HEK293 (cell line): ENCODE measurements at regions not wholly inside any gene's neighbourhood (a gene's known extent, or its start where the extent isn't known, plus 50 kb on each side); places are given as distances from the start of the nearest gene placed in this dataset.

Source experiments
- CTCF ChIA-PET: fragments of 350-600 bp; formaldehyde crosslinking; extraction: SDS; loops from one replicate; lab custom pipeline; 2021; ENCODE audit warnings: antibody characterized with exemption; lab: Yijun Ruan, JAX
- POLR2A ChIA-PET: fragments of 300-600 bp; formaldehyde crosslinking; extraction: SDS; loops from one replicate; lab custom pipeline; 2020; ENCODE audit warnings: antibody characterized with exemption, inconsistent platforms; lab: Yijun Ruan, JAX
- H3K27ac ChIP-seq: fragments of 200-500 bp; sonication (Bioruptor generic); 2 replicates; pipeline ENCODE4 v1.5.1; 2014; ENCODE audit warnings: low read depth, low read length, control low read depth, inconsistent platforms; ENCODE audit errors: extremely low read depth
- H3K36me3 ChIP-seq, 2 experiments: fragments of 200-500 bp in 1 of 2; sonication (Bioruptor generic) in 1 of 2; 1 replicate in 1 of 2; 2 replicates in 1 of 2; pipeline ENCODE4 v1.5.1; 2014 to 2017; ENCODE audit warnings: inconsistent platforms in 2 of 2, low read length in 2 of 2; ENCODE audit not compliant: control insufficient read depth in 2 of 2, insufficient read depth in 1 of 2
- H3K4me1 ChIP-seq: fragments of 200-500 bp; sonication (Bioruptor generic); 2 replicates; pipeline ENCODE4 v1.5.1; 2014; ENCODE audit warnings: mild to moderate bottlenecking, low read length, inconsistent platforms; ENCODE audit not compliant: control insufficient read depth, insufficient read depth
- H3K4me3 ChIP-seq: 2 replicates; pipeline ENCODE4 v1.5.1; 2011; ENCODE audit warnings: low read depth, mild to moderate bottlenecking, control low read depth, low read length, moderate library complexity
- H3K9me3 ChIP-seq: fragments of 200-500 bp; sonication (Bioruptor generic); 2 replicates; pipeline ENCODE4 v1.5.1; 2014; ENCODE audit warnings: low read depth, low read length, inconsistent platforms; ENCODE audit not compliant: control insufficient read depth, insufficient read depth
- HIC1 ChIP-seq: fragments of 450-650 bp; formaldehyde crosslinking; IDR thresholded peaks from 2 replicates; pipeline ENCODE4 v1.5.1; 2016; ENCODE audit warnings: missing biosample characterization, missing genetic modification characterization
- HOXD13 ChIP-seq: sonication (generic); formaldehyde crosslinking; IDR thresholded peaks from 2 replicates; pipeline ENCODE4 v1.8.0; 2022; ENCODE audit warnings: missing genetic modification reagents, borderline replicate concordance
- TRIM28 ChIP-seq: IDR thresholded peaks from 2 replicates; pipeline ENCODE4 v1.6.1; 2011; ENCODE audit warnings: low read length, control low read depth, borderline replicate concordance
- ZBTB1 ChIP-seq: fragments of 450-650 bp; formaldehyde crosslinking; IDR thresholded peaks from 2 replicates; pipeline ENCODE4 v1.5.1; 2016; ENCODE audit warnings: missing biosample characterization, missing genetic modification characterization
- ZBTB20 ChIP-seq: fragments of 450-650 bp; formaldehyde crosslinking; IDR thresholded peaks from 2 replicates; pipeline ENCODE4 v1.5.1; 2016; ENCODE audit warnings: missing biosample characterization, missing genetic modification characterization
- ZFHX2 ChIP-seq: fragments of 450-650 bp; formaldehyde crosslinking; conservative IDR thresholded peaks from 2 replicates; pipeline ENCODE4 v1.5.1; 2016; ENCODE audit warnings: missing biosample characterization, missing genetic modification characterization
- ZNF214 ChIP-seq: fragments of 450-650 bp; formaldehyde crosslinking; IDR thresholded peaks from 2 replicates; pipeline ENCODE4 v1.5.1; 2017; ENCODE audit warnings: missing biosample characterization, mild to moderate bottlenecking, missing genetic modification characterization, borderline replicate concordance
- ZNF223 ChIP-seq: fragments of 450-650 bp; formaldehyde crosslinking; IDR thresholded peaks from 2 replicates; pipeline ENCODE4 v1.5.1; 2016; ENCODE audit warnings: missing biosample characterization, missing genetic modification characterization
- ZNF366 ChIP-seq: fragments of 450-650 bp; formaldehyde crosslinking; conservative IDR thresholded peaks from 2 replicates; pipeline ENCODE4 v1.5.1; 2016; ENCODE audit warnings: missing biosample characterization, missing genetic modification characterization
- ZNF433 ChIP-seq: fragments of 450-650 bp; formaldehyde crosslinking; IDR thresholded peaks from 2 replicates; pipeline ENCODE4 v1.5.1; 2016; ENCODE audit warnings: missing biosample characterization, missing genetic modification characterization, low read depth
- ZNF560 ChIP-seq: fragments of 450-650 bp; formaldehyde crosslinking; IDR thresholded peaks from 2 replicates; pipeline ENCODE4 v1.5.1; 2017; ENCODE audit warnings: missing biosample characterization, missing genetic modification characterization, borderline replicate concordance
- TF ChIP-seq, protein P1 (sequence below): fragments of 450-650 bp; formaldehyde crosslinking; IDR thresholded peaks from 2 replicates; pipeline ENCODE4 v1.5.1; 2016; ENCODE audit warnings: missing biosample characterization, missing genetic modification characterization, borderline replicate concordance
- TF ChIP-seq, protein P2 (sequence below): fragments of 450-650 bp; formaldehyde crosslinking; IDR thresholded peaks from 2 replicates; pipeline ENCODE4 v1.5.1; 2016; ENCODE audit warnings: missing biosample characterization, missing genetic modification characterization

DNA sequence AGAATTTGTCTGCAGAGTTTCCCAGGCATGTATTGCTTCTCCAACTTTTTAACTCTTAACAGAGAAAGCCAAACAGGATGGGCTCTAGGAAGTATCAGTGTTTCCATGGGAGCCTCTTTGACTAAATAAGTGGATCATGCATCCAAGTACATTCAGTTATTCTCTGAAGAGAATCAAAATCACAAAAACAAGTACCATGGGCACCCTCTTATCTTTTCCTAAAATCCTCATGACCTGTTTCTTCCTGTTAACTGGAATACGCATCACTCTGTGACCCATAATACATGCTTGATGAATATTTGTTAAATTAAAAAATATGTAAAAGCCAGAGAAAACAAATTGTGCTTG, 186.9 kb upstream of the MGMT start (continued):
- TF ChIP-seq, protein P1, sequence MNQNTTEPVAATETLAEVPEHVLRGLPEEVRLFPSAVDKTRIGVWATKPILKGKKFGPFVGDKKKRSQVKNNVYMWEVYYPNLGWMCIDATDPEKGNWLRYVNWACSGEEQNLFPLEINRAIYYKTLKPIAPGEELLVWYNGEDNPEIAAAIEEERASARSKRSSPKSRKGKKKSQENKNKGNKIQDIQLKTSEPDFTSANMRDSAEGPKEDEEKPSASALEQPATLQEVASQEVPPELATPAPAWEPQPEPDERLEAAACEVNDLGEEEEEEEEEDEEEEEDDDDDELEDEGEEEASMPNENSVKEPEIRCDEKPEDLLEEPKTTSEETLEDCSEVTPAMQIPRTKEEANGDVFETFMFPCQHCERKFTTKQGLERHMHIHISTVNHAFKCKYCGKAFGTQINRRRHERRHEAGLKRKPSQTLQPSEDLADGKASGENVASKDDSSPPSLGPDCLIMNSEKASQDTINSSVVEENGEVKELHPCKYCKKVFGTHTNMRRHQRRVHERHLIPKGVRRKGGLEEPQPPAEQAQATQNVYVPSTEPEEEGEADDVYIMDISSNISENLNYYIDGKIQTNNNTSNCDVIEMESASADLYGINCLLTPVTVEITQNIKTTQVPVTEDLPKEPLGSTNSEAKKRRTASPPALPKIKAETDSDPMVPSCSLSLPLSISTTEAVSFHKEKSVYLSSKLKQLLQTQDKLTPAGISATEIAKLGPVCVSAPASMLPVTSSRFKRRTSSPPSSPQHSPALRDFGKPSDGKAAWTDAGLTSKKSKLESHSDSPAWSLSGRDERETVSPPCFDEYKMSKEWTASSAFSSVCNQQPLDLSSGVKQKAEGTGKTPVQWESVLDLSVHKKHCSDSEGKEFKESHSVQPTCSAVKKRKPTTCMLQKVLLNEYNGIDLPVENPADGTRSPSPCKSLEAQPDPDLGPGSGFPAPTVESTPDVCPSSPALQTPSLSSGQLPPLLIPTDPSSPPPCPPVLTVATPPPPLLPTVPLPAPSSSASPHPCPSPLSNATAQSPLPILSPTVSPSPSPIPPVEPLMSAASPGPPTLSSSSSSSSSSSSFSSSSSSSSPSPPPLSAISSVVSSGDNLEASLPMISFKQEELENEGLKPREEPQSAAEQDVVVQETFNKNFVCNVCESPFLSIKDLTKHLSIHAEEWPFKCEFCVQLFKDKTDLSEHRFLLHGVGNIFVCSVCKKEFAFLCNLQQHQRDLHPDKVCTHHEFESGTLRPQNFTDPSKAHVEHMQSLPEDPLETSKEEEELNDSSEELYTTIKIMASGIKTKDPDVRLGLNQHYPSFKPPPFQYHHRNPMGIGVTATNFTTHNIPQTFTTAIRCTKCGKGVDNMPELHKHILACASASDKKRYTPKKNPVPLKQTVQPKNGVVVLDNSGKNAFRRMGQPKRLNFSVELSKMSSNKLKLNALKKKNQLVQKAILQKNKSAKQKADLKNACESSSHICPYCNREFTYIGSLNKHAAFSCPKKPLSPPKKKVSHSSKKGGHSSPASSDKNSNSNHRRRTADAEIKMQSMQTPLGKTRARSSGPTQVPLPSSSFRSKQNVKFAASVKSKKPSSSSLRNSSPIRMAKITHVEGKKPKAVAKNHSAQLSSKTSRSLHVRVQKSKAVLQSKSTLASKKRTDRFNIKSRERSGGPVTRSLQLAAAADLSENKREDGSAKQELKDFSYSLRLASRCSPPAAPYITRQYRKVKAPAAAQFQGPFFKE (tag by site-specific recombination), result no peak
- TF ChIP-seq, all 188 proteins: peak for 0

DNA sequence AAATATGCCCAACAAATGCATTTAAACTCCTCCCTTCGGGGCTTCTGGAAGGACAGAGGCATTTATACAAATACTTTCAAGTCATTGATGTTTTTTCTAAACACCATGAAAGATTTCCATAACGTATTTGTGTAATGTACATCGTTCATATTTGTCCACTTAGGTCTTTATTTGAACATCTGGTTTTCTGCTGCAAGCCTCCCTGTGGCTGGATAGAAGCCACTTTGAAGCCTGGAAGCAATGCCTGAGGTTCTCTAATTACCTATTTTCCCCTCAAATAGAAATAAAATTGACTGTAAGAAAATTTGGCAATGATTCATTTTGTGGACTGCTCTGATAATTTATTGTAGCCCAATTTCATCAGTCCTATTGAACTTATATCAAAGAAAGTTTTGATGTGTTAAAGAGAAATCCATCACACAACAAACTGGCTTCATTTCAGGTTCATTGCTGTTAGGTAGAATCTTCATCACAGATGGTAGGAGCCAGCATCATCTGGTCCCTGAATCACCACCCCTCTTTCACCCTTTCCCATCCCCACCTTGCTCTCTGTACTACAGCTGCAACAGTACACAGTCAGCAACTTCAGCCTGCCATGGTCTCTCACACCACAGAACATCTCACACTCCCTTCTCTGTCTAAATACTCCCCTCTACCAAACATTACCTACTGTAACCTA, 186.0 kb upstream of the MGMT start:
- no peaks in the 10 kb centered on the region for H3K9me3 ChIP-seq
- POLR2A ChIA-PET, result no interaction called here
- no peak overlapping the region for H3K4me3 ChIP-seq
- no peak overlapping the region for H3K27ac ChIP-seq
- no peaks in the 10 kb centered on the region for H3K36me3 ChIP-seq
- CTCF ChIA-PET, result no interaction called here
- TF ChIP-seq HIC1 (tag by site-specific recombination), result no peak
- TF ChIP-seq ZFHX2 (tag by site-specific recombination), result no peak
- TF ChIP-seq ZNF223, result no peak
- TF ChIP-seq TRIM28, result no peak
- no peak for TF ChIP-seq ZBTB1
- no peak for TF ChIP-seq ZBTB20 (tag by site-specific recombination)
- no peak for TF ChIP-seq HOXD13 (CRISPR knock-in tag)
- TF ChIP-seq, protein P2, sequence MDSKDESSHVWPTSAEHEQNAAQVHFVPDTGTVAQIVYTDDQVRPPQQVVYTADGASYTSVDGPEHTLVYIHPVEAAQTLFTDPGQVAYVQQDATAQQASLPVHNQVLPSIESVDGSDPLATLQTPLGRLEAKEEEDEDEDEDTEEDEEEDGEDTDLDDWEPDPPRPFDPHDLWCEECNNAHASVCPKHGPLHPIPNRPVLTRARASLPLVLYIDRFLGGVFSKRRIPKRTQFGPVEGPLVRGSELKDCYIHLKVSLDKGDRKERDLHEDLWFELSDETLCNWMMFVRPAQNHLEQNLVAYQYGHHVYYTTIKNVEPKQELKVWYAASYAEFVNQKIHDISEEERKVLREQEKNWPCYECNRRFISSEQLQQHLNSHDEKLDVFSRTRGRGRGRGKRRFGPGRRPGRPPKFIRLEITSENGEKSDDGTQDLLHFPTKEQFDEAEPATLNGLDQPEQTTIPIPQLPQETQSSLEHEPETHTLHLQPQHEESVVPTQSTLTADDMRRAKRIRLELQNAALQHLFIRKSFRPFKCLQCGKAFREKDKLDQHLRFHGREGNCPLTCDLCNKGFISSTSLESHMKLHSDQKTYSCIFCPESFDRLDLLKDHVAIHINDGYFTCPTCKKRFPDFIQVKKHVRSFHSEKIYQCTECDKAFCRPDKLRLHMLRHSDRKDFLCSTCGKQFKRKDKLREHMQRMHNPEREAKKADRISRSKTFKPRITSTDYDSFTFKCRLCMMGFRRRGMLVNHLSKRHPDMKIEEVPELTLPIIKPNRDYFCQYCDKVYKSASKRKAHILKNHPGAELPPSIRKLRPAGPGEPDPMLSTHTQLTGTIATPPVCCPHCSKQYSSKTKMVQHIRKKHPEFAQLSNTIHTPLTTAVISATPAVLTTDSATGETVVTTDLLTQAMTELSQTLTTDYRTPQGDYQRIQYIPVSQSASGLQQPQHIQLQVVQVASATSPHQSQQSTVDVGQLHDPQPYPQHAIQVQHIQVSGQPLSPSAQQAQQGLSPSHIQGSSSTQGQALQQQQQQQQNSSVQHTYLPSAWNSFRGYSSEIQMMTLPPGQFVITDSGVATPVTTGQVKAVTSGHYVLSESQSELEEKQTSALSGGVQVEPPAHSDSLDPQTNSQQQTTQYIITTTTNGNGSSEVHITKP (tag by site-specific recombination), result no peak
- TF ChIP-seq ZNF433, result no peak
- TF ChIP-seq ZNF214, result no peak
- no peak for TF ChIP-seq ZNF560 (tag by site-specific recombination)
- TF ChIP-seq ZNF366 (tag by site-specific recombination), result no peak
- H3K4me1 ChIP-seq, result no peaks in the 10 kb centered on the region
